IPS-15b (cell line): ENCODE measurements at regions not wholly inside any gene's neighbourhood (a gene's known extent, or its start where the extent isn't known, plus 50 kb on each side); places are given as distances from the start of the nearest gene placed in this dataset.

Source experiments
- H3K27me3 ChIP-seq: one replicate; pipeline ENCODE4 v1.6.1; 2013; ENCODE audit warnings: low read length; ENCODE audit not compliant: control insufficient read depth, insufficient read depth
- H3K36me3 ChIP-seq: one replicate; pipeline ENCODE4 v1.6.1; 2013; ENCODE audit warnings: low read length; ENCODE audit not compliant: control insufficient read depth, insufficient read depth
- H3K4me1 ChIP-seq: one replicate; pipeline ENCODE4 v1.6.1; 2013; ENCODE audit warnings: mild to moderate bottlenecking, low read length; ENCODE audit not compliant: control insufficient read depth, insufficient read depth
- H3K4me3 ChIP-seq: one replicate; pipeline ENCODE4 v1.5.1; 2013; ENCODE audit warnings: low read depth, low read length
- H3K9ac ChIP-seq: one replicate; pipeline ENCODE4 v1.6.1; 2013; ENCODE audit warnings: low read depth, mild to moderate bottlenecking, low read length
- H3K9me3 ChIP-seq: one replicate; pipeline ENCODE4 v1.6.1; 2013; ENCODE audit warnings: mild to moderate bottlenecking, low read length; ENCODE audit not compliant: control insufficient read depth, insufficient read depth

GRCh38 chr4:123547216-123548165 lies 150.9 kb downstream of the SPRY1 start:
- Histone ChIP-seq H3K9me3 (no peaks in the 10 kb centered on the region), H3K9ac (peak overlapping the region; percentile 48), H3K4me1 (peaks cover 23% of the 10 kb centered on the region), H3K27me3 (peaks cover 10% of the 10 kb centered on the region), H3K4me3 (peak overlapping the region; percentile 36), H3K36me3 (no peaks in the 10 kb centered on the region)

DNA sequence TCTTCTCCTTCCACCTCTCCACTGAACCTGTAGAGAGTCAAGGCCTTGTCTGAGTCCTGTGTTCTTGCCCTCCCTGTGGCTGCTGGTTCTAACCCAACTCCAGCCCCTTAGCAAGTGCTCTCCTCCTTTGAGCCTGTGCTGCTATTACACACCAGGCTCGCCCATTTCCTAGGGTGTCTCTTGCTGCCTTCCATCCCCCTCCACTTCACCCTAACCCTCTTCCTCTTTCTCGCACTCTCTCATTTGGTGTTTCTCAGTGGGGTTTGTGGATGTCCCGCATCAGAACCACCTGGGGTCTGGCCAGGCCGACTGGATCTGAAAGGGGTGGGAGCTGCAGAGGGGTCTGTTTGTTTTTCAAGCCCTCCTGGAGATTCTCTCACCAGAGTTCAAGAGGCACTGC lies 156.7 kb downstream of the SPRY1 start:
- H3K9ac ChIP-seq: no peak overlapping the region

GRCh38 chr4:123553733-123554637 lies 157.4 kb downstream of the SPRY1 start:
- no peak overlapping the region for H3K9ac ChIP-seq
- H3K27me3 ChIP-seq: no peaks in the 10 kb centered on the region
- H3K4me3 ChIP-seq: no peak overlapping the region
- H3K36me3 ChIP-seq: no peaks in the 10 kb centered on the region
- H3K9me3 ChIP-seq: no peaks in the 10 kb centered on the region
- H3K4me1 ChIP-seq: peaks cover 5% of the 10 kb centered on the region

More for the DNA sequence above, 156.7 kb downstream of the SPRY1 start:
- H3K36me3 ChIP-seq: no peaks in the 10 kb centered on the region
- no peaks in the 10 kb centered on the region for H3K9me3 ChIP-seq
- peaks cover 5% of the 10 kb centered on the region for H3K4me1 ChIP-seq
- H3K27me3 ChIP-seq: peaks cover 4% of the 10 kb centered on the region
- no peak overlapping the region for H3K4me3 ChIP-seq

DNA sequence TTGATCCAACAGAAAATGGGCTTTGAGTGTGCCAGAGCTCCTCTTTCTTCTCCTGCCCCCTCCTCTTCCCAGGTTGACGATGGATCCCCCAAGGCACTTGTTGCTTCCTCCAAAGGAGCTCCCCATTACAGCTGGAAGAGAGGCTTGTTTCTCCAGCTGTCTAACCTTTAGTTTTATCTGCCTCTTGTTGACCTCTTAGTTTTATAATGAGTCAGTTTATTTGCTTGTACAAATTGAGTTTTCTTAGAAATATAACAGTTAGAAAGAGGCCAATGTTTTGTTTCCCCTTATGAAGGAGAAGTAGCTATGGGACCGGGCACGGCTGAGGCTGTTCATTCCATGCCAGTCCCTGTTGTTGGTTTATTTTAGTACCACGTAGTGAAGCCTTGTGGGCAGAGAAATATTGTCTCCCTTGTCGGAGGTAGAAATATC lies 158.2 kb downstream of the SPRY1 start:
- no peak overlapping the region for H3K4me3 ChIP-seq
- no peaks in the 10 kb centered on the region for H3K9me3 ChIP-seq
- peaks cover 5% of the 10 kb centered on the region for H3K4me1 ChIP-seq
- H3K27me3 ChIP-seq: no peaks in the 10 kb centered on the region
- H3K36me3 ChIP-seq: no peaks in the 10 kb centered on the region
- no peak overlapping the region for H3K9ac ChIP-seq

GRCh38 chr4:123555233-123555806 lies 158.7 kb downstream of the SPRY1 start:
- Histone ChIP-seq H3K4me1 (peaks cover 5% of the 10 kb centered on the region), H3K9ac (no peak overlapping the region), H3K9me3 (no peaks in the 10 kb centered on the region), H3K36me3 (no peaks in the 10 kb centered on the region), H3K27me3 (no peaks in the 10 kb centered on the region), H3K4me3 (no peak overlapping the region)

GRCh38 chr4:123555807-123556273 lies 159.2 kb downstream of the SPRY1 start:
- peaks cover 5% of the 10 kb centered on the region for H3K4me1 ChIP-seq
- H3K9me3 ChIP-seq: no peaks in the 10 kb centered on the region
- no peaks in the 10 kb centered on the region for H3K36me3 ChIP-seq
- no peaks in the 10 kb centered on the region for H3K27me3 ChIP-seq
- no peak overlapping the region for H3K4me3 ChIP-seq
- no peak overlapping the region for H3K9ac ChIP-seq

GRCh38 chr4:123556526-123556925 lies 159.9 kb downstream of the SPRY1 start:
- Histone ChIP-seq H3K9me3 (no peaks in the 10 kb centered on the region), H3K9ac (no peak overlapping the region), H3K36me3 (no peaks in the 10 kb centered on the region), H3K4me3 (no peak overlapping the region), H3K4me1 (peaks cover 5% of the 10 kb centered on the region), H3K27me3 (no peaks in the 10 kb centered on the region)

GRCh38 chr4:123557857-123558536 lies 161.4 kb downstream of the SPRY1 start:
- Histone ChIP-seq H3K9ac (no peak overlapping the region), H3K36me3 (no peaks in the 10 kb centered on the region), H3K9me3 (no peaks in the 10 kb centered on the region), H3K4me1 (peaks cover 5% of the 10 kb centered on the region), H3K4me3 (no peak overlapping the region), H3K27me3 (no peaks in the 10 kb centered on the region)

DNA sequence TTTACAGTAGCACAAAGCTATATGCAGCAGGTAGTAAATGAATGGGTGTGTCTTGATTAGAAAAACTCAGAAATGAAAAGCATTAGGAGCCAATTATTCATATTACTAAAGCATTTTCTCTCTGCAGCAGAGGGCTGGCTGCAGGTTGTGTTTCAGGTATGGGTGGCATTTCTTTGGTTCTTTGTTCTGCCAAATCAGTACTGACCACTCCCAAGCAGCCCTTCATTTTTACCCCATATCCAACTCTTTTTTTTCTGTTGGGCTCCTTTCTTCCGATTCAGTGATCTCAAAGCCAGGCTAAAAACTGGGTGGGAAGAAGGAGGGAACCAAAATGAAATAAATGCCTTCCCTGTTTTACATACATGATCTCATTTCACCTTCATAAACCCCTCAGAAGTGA lies 162.3 kb downstream of the SPRY1 start:
- Histone ChIP-seq H3K27me3 (no peaks in the 10 kb centered on the region), H3K4me1 (peaks cover 5% of the 10 kb centered on the region), H3K9me3 (no peaks in the 10 kb centered on the region), H3K4me3 (no peak overlapping the region), H3K36me3 (no peaks in the 10 kb centered on the region), H3K9ac (no peak overlapping the region)

- Histone ChIP-seq H3K9me3 (no peaks in the 10 kb centered on the region), H3K4me3 (no peak overlapping the region), H3K36me3 (no peaks in the 10 kb centered on the region), H3K4me1 (no peaks in the 10 kb centered on the region), H3K27me3 (no peaks in the 10 kb centered on the region), H3K9ac (no peak overlapping the region)
These were observed 163.6 kb downstream of the SPRY1 start for GRCh38 chr4:123559955-123560871.
